IPS-15b (cell line): ENCODE measurements at regions not wholly inside any gene's neighbourhood (a gene's known extent, or its start where the extent isn't known, plus 50 kb on each side); places are given as distances from the start of the nearest gene placed in this dataset.

Experiments used
- H3K27me3 ChIP-seq: one replicate; pipeline ENCODE4 v1.6.1; 2013; ENCODE audit warnings: low read length; ENCODE audit not compliant: control insufficient read depth, insufficient read depth
- H3K36me3 ChIP-seq: one replicate; pipeline ENCODE4 v1.6.1; 2013; ENCODE audit warnings: low read length; ENCODE audit not compliant: control insufficient read depth, insufficient read depth
- H3K4me1 ChIP-seq: one replicate; pipeline ENCODE4 v1.6.1; 2013; ENCODE audit warnings: mild to moderate bottlenecking, low read length; ENCODE audit not compliant: control insufficient read depth, insufficient read depth
- H3K4me3 ChIP-seq: one replicate; pipeline ENCODE4 v1.5.1; 2013; ENCODE audit warnings: low read depth, low read length
- H3K9ac ChIP-seq: one replicate; pipeline ENCODE4 v1.6.1; 2013; ENCODE audit warnings: low read depth, mild to moderate bottlenecking, low read length
- H3K9me3 ChIP-seq: one replicate; pipeline ENCODE4 v1.6.1; 2013; ENCODE audit warnings: mild to moderate bottlenecking, low read length; ENCODE audit not compliant: control insufficient read depth, insufficient read depth

GRCh38 chr20:24772667-24773066, 176.4 kb upstream of the CST7 start:
- no peaks in the 10 kb centered on the region for H3K36me3 ChIP-seq
- no peaks in the 10 kb centered on the region for H3K9me3 ChIP-seq
- no peaks in the 10 kb centered on the region for H3K4me1 ChIP-seq
- H3K27me3 ChIP-seq: no peaks in the 10 kb centered on the region
- H3K4me3 ChIP-seq: no peak overlapping the region
- no peak overlapping the region for H3K9ac ChIP-seq

- H3K4me1 ChIP-seq: no peaks in the 10 kb centered on the region
Measured at GRCh38 chr20:24773168-24773567, 175.9 kb upstream of the CST7 start.

GRCh38 chr20:24773751-24774201, 175.3 kb upstream of the CST7 start:
- Histone ChIP-seq H3K27me3 (no peaks in the 10 kb centered on the region), H3K36me3 (no peaks in the 10 kb centered on the region), H3K9me3 (no peaks in the 10 kb centered on the region), H3K4me3 (no peak overlapping the region), H3K9ac (no peak overlapping the region), H3K4me1 (no peaks in the 10 kb centered on the region)

More at GRCh38 chr20:24773168-24773567, 175.9 kb upstream of the CST7 start:
- no peak overlapping the region for H3K4me3 ChIP-seq
- no peak overlapping the region for H3K9ac ChIP-seq
- no peaks in the 10 kb centered on the region for H3K27me3 ChIP-seq
- H3K9me3 ChIP-seq: no peaks in the 10 kb centered on the region
- H3K36me3 ChIP-seq: no peaks in the 10 kb centered on the region

- Histone ChIP-seq H3K9ac (no peak overlapping the region), H3K4me1 (no peaks in the 10 kb centered on the region), H3K27me3 (no peaks in the 10 kb centered on the region), H3K9me3 (no peaks in the 10 kb centered on the region), H3K36me3 (no peaks in the 10 kb centered on the region), H3K4me3 (no peak overlapping the region)
Measured at GRCh38 chr20:24775966-24776365, 173.1 kb upstream of the CST7 start.

- Histone ChIP-seq H3K9ac (no peak overlapping the region), H3K27me3 (no peaks in the 10 kb centered on the region), H3K4me1 (no peaks in the 10 kb centered on the region), H3K9me3 (no peaks in the 10 kb centered on the region), H3K36me3 (no peaks in the 10 kb centered on the region), H3K4me3 (no peak overlapping the region)
Measured at GRCh38 chr20:24776755-24777271, 172.3 kb upstream of the CST7 start.

- H3K9me3 ChIP-seq: no peaks in the 10 kb centered on the region
Measured at GRCh38 chr20:24777746-24778145, 171.3 kb upstream of the CST7 start.

GRCh38 chr20:24778585-24779031, 170.5 kb upstream of the CST7 start:
- no peaks in the 10 kb centered on the region for H3K36me3 ChIP-seq
- no peaks in the 10 kb centered on the region for H3K27me3 ChIP-seq
- H3K9ac ChIP-seq: no peak overlapping the region
- H3K4me3 ChIP-seq: no peak overlapping the region
- no peaks in the 10 kb centered on the region for H3K4me1 ChIP-seq
- no peaks in the 10 kb centered on the region for H3K9me3 ChIP-seq

More at GRCh38 chr20:24777746-24778145, 171.3 kb upstream of the CST7 start:
- Histone ChIP-seq H3K4me3 (no peak overlapping the region), H3K27me3 (no peaks in the 10 kb centered on the region), H3K4me1 (no peaks in the 10 kb centered on the region), H3K36me3 (no peaks in the 10 kb centered on the region), H3K9ac (no peak overlapping the region)

GRCh38 chr20:24779131-24779530, 169.9 kb upstream of the CST7 start:
- Histone ChIP-seq H3K4me3 (no peak overlapping the region), H3K9ac (no peak overlapping the region), H3K4me1 (no peaks in the 10 kb centered on the region), H3K9me3 (no peaks in the 10 kb centered on the region), H3K27me3 (no peaks in the 10 kb centered on the region), H3K36me3 (no peaks in the 10 kb centered on the region)

GRCh38 chr20:24779946-24780345, 169.1 kb upstream of the CST7 start:
- Histone ChIP-seq H3K27me3 (no peaks in the 10 kb centered on the region), H3K9ac (no peak overlapping the region), H3K4me1 (no peaks in the 10 kb centered on the region), H3K36me3 (no peaks in the 10 kb centered on the region), H3K4me3 (no peak overlapping the region), H3K9me3 (no peaks in the 10 kb centered on the region)

GRCh38 chr20:24780674-24781417, 168.2 kb upstream of the CST7 start:
- Histone ChIP-seq H3K27me3 (no peaks in the 10 kb centered on the region), H3K36me3 (no peaks in the 10 kb centered on the region), H3K4me3 (no peak overlapping the region), H3K9ac (no peak overlapping the region), H3K9me3 (no peaks in the 10 kb centered on the region), H3K4me1 (no peaks in the 10 kb centered on the region)

- Histone ChIP-seq H3K4me3 (no peak overlapping the region), H3K36me3 (no peaks in the 10 kb centered on the region), H3K9ac (no peak overlapping the region), H3K27me3 (no peaks in the 10 kb centered on the region), H3K9me3 (no peaks in the 10 kb centered on the region), H3K4me1 (no peaks in the 10 kb centered on the region)
Measured at GRCh38 chr20:24781418-24781980, 167.6 kb upstream of the CST7 start.

GRCh38 chr20:24782301-24782700, 166.8 kb upstream of the CST7 start:
- no peaks in the 10 kb centered on the region for H3K9me3 ChIP-seq
- no peaks in the 10 kb centered on the region for H3K27me3 ChIP-seq
- H3K9ac ChIP-seq: no peak overlapping the region
- H3K36me3 ChIP-seq: no peaks in the 10 kb centered on the region
- H3K4me1 ChIP-seq: no peaks in the 10 kb centered on the region
- H3K4me3 ChIP-seq: no peak overlapping the region
